Spinal cord (tissue), 9 donors: ENCODE measurements at regions not wholly inside any gene's neighbourhood (a gene's known extent, or its start where the extent isn't known, plus 50 kb on each side); places are given as distances from the start of the nearest gene placed in this dataset.
A peak's percentile ranks its signal among the peaks of the same experiment; 100 is the strongest.

ENCODE experiments used
- DNase-seq, 6 donors: peaks; one replicate each; pipeline versions ENCODE4 v3.0.0 to v3.0.0-alpha.2; 2013 to 2015; ENCODE audit warnings: low spot score in 6 of 6, low read depth in 4 of 6
- H3K27ac ChIP-seq: one replicate; pipeline ENCODE4 v1.5.1; 2013; ENCODE audit warnings: low read depth, low read length, control low read depth
- H3K27me3 ChIP-seq: one replicate; pipeline ENCODE4 v1.6.1; 2013; ENCODE audit warnings: low read length; ENCODE audit not compliant: control insufficient read depth, insufficient read depth
- H3K36me3 ChIP-seq: one replicate; pipeline ENCODE4 v1.6.1; 2013; ENCODE audit warnings: low read length; ENCODE audit not compliant: control insufficient read depth, insufficient read depth
- H3K4me1 ChIP-seq: one replicate; pipeline ENCODE4 v1.6.1; 2013; ENCODE audit warnings: low read length; ENCODE audit not compliant: control insufficient read depth, insufficient read depth
- H3K4me3 ChIP-seq: one replicate; pipeline ENCODE4 v1.5.1; 2013; ENCODE audit warnings: low read depth, low read length, control low read depth
- H3K9me3 ChIP-seq: one replicate; pipeline ENCODE4 v1.6.1; 2013; ENCODE audit warnings: low read length; ENCODE audit not compliant: control insufficient read depth, insufficient read depth
- WGBS: methylation state at CpG from one replicate; pipeline ENCODE4 v1.1.5; 2013; ENCODE audit warnings: missing lambda C conversion rate; ENCODE audit not compliant: insufficient coverage; 5-methylcytosine and 5-hydroxymethylcytosine counted together
- donor health status: healthy.

- no peaks in the 10 kb centered on the region for H3K36me3 ChIP-seq
- 2% methylated on average over 27 of the region's 27 CpGs for WGBS
- peak overlapping the region; percentile 39 for H3K4me3 ChIP-seq
- DNase-seq: peak; percentile 46 to 94 (median 62)
- H3K4me1 ChIP-seq: peaks cover 9% of the 10 kb centered on the region
- H3K27me3 ChIP-seq: peaks cover 7% of the 10 kb centered on the region
- H3K9me3 ChIP-seq: no peaks in the 10 kb centered on the region
- no peak overlapping the region for H3K27ac ChIP-seq
These were observed 305.6 kb upstream of the CXCR4 start for GRCh38 chr2:136423516-136423996.

DNA sequence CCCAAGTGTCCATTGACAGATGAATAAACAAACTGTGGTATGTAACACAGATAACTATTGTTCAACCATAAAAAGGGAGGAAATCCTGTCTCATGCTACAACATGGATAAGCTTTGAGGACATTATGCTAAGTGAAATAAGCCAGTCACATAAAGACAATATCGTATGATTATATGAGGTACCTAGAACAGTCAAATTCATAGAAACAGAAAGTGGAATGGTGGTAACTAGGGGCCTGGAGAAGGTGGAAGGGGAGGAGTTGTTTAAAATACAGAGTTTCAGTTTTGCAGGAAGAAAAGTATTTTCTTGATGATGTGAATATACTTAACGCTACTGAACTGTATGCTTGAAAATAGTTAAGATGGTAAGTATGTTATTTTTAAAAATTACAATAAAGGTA lies 304.6 kb upstream of the CXCR4 start:
- peaks cover 7% of the 10 kb centered on the region for H3K27me3 ChIP-seq
- H3K36me3 ChIP-seq: no peaks in the 10 kb centered on the region
- no peak for DNase-seq
- no peaks in the 10 kb centered on the region for H3K9me3 ChIP-seq
- WGBS: no CpG with 5 or more reads among the region's 2 CpGs
- H3K4me1 ChIP-seq: peaks cover 9% of the 10 kb centered on the region
- no peak overlapping the region for H3K4me3 ChIP-seq
- H3K27ac ChIP-seq: no peak overlapping the region

- no peaks in the 10 kb centered on the region for H3K9me3 ChIP-seq
- H3K27ac ChIP-seq: no peak overlapping the region
- peaks cover 7% of the 10 kb centered on the region for H3K27me3 ChIP-seq
- DNase-seq: no peak
- peaks cover 9% of the 10 kb centered on the region for H3K4me1 ChIP-seq
- no peaks in the 10 kb centered on the region for H3K36me3 ChIP-seq
- no peak overlapping the region for H3K4me3 ChIP-seq
- WGBS: 64% methylated on average over 3 of the region's 6 CpGs
These were observed 302.4 kb upstream of the CXCR4 start for GRCh38 chr2:136420346-136420745.

- Histone ChIP-seq H3K36me3 (no peaks in the 10 kb centered on the region), H3K4me1 (peaks cover 7% of the 10 kb centered on the region), H3K9me3 (no peaks in the 10 kb centered on the region), H3K27me3 (no peaks in the 10 kb centered on the region), H3K4me3 (no peak overlapping the region), H3K27ac (no peak overlapping the region)
- no CpG with 5 or more reads among the region's 1 CpG for WGBS
- no peak for DNase-seq
These were observed 294.0 kb upstream of the CXCR4 start for GRCh38 chr2:136411946-136412345.

DNA sequence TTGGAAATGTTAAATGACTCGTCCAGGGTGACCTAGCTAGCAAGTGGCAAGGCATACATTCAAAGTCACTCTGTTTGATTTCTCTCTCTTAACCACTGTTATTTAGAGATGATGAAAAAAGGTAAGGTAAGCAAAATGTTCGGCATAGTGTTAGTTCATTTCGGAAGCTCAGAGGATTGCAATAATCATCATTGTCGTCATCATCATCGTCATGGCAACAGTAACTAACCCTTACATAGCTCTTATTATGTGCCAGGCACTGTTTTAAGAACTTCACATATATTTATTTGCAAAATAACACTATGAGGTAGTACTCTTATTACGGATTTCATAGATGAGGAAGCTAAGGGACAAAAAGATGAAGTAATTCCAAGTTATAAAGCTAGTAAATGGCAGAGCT lies 292.7 kb upstream of the CXCR4 start:
- no peak overlapping the region for H3K27ac ChIP-seq
- no peaks in the 10 kb centered on the region for H3K9me3 ChIP-seq
- H3K4me1 ChIP-seq: peaks cover 11% of the 10 kb centered on the region
- H3K36me3 ChIP-seq: no peaks in the 10 kb centered on the region
- no peaks in the 10 kb centered on the region for H3K27me3 ChIP-seq
- no peak for DNase-seq
- no peak overlapping the region for H3K4me3 ChIP-seq
- no CpG with 5 or more reads among the region's 6 CpGs for WGBS

- H3K27ac ChIP-seq: no peak overlapping the region
- H3K36me3 ChIP-seq: no peaks in the 10 kb centered on the region
- WGBS: 100% methylated on average over 2 of the region's 3 CpGs
- no peak for DNase-seq
- peaks cover 11% of the 10 kb centered on the region for H3K4me1 ChIP-seq
- H3K4me3 ChIP-seq: no peak overlapping the region
- H3K27me3 ChIP-seq: no peaks in the 10 kb centered on the region
- no peaks in the 10 kb centered on the region for H3K9me3 ChIP-seq
These were observed 290.8 kb upstream of the CXCR4 start for GRCh38 chr2:136408795-136409194.

- WGBS: 63% methylated on average over 4 of the region's 8 CpGs
- DNase-seq: no peak
- no peak overlapping the region for H3K4me3 ChIP-seq
These were observed 290.0 kb upstream of the CXCR4 start for GRCh38 chr2:136407952-136408318.

GRCh38 chr2:136407117-136407951 lies 289.4 kb upstream of the CXCR4 start:
- Histone ChIP-seq H3K27ac (no peak overlapping the region), H3K4me3 (no peak overlapping the region), H3K9me3 (no peaks in the 10 kb centered on the region), H3K4me1 (peaks cover 11% of the 10 kb centered on the region), H3K27me3 (no peaks in the 10 kb centered on the region), H3K36me3 (no peaks in the 10 kb centered on the region)
- WGBS: 28% methylated on average over 3 of the region's 8 CpGs
- DNase-seq: peak in 2 of 6 donors; percentile 49 to 77

More at GRCh38 chr2:136407952-136408318, 290.0 kb upstream of the CXCR4 start:
- Histone ChIP-seq H3K9me3 (no peaks in the 10 kb centered on the region), H3K4me1 (peaks cover 11% of the 10 kb centered on the region), H3K27ac (no peak overlapping the region), H3K36me3 (no peaks in the 10 kb centered on the region), H3K27me3 (no peaks in the 10 kb centered on the region)

GRCh38 chr2:136404925-136405324 lies 287.0 kb upstream of the CXCR4 start:
- WGBS: 100% methylated on average over 2 of the region's 4 CpGs

DNA sequence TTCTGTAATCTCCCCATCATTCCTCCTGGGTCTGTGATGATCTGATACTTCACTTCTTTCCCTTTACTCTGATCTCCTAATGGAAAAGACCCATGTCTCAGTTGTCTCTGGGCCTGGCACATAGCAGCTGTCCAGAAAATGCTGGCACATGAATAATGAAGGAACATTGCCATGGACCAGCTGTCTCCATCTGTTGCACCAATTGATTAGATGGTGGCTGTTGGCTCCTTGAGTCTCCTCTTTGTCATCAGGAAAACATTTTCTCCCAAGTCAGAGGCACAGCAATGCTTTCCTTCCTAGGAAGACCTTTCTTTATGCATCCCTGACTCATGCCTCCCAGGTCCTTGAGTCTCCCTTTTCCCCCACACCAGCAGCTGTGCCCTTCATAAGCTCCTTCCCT lies 286.2 kb upstream of the CXCR4 start:
- H3K36me3 ChIP-seq: no peaks in the 10 kb centered on the region
- H3K27ac ChIP-seq: no peak overlapping the region
- peak in 1 of 6 donors; percentile 29 for DNase-seq
- peaks cover 11% of the 10 kb centered on the region for H3K4me1 ChIP-seq
- no peaks in the 10 kb centered on the region for H3K27me3 ChIP-seq
- no peak overlapping the region for H3K4me3 ChIP-seq
- no peaks in the 10 kb centered on the region for H3K9me3 ChIP-seq

More at GRCh38 chr2:136404925-136405324, 287.0 kb upstream of the CXCR4 start:
- Histone ChIP-seq H3K27me3 (no peaks in the 10 kb centered on the region), H3K27ac (no peak overlapping the region), H3K9me3 (no peaks in the 10 kb centered on the region), H3K4me3 (no peak overlapping the region), H3K4me1 (peaks cover 11% of the 10 kb centered on the region), H3K36me3 (no peaks in the 10 kb centered on the region)
- no peak for DNase-seq
